ENCODE measurements at regions not wholly inside any gene's neighbourhood (a gene's known extent, or its start where the extent isn't known, plus 50 kb on each side); places are given as distances from the start of the nearest gene placed in this dataset.

GRCh38 chr17:70769956-70770355 lies 600.6 kb downstream of the KCNJ2 start:
- TF ChIP-seq CTCF (conservative IDR thresholded peaks at IDR 0.05; ENCODE audit: low read length) (no peak), EZH2phosphoT487 (IDR thresholded peaks at IDR 0.05; ENCODE audit: borderline replicate concordance) (no peak)
- Histone ChIP-seq H3K4me3 (ENCODE audit: low read length, poor library complexity, severe bottlenecking) (no peak overlapping the region), H3K9ac (ENCODE audit: low read depth, low read length, poor library complexity, severe bottlenecking) (no peak overlapping the region), H3K9me2 (replicated peaks; ENCODE audit: low read depth, low read length) (no peaks in the 10 kb centered on the region), H3K4me2 (ENCODE audit: low read depth, low read length, poor library complexity, severe bottlenecking) (no peak overlapping the region), H3K36me3 (ENCODE audit: insufficient read depth, low read length) (no peaks in the 10 kb centered on the region), H2AFZ (ENCODE audit: low read length) (no peak overlapping the region), H4K20me1 (ENCODE audit: insufficient read depth, low read length, poor library complexity, severe bottlenecking) (no peaks in the 10 kb centered on the region), H3K27me3 (ENCODE audit: insufficient read depth, low read length, poor library complexity, severe bottlenecking) (no peaks in the 10 kb centered on the region), H3F3A (ENCODE audit: low read depth) (no peaks in the 10 kb centered on the region), H3K9me3 (ENCODE audit: insufficient read depth, low read depth, low read length) (no peaks in the 10 kb centered on the region), H3K79me2 (ENCODE audit: insufficient read depth, low read length) (no peaks in the 10 kb centered on the region), H3K4me1 (ENCODE audit: insufficient read depth, low read length, poor library complexity, severe bottlenecking) (no peaks in the 10 kb centered on the region)

GRCh38 chr17:70771804-70772386 lies 602.6 kb downstream of the KCNJ2 start:
- Histone ChIP-seq H3K4me2 (ENCODE audit: low read depth, low read length, poor library complexity, severe bottlenecking) (no peak overlapping the region), H3K9me2 (replicated peaks; ENCODE audit: low read depth, low read length) (no peaks in the 10 kb centered on the region), H3F3A (ENCODE audit: low read depth) (no peaks in the 10 kb centered on the region), H3K4me3 (ENCODE audit: low read length, poor library complexity, severe bottlenecking) (no peak overlapping the region), H3K9ac (ENCODE audit: low read depth, low read length, poor library complexity, severe bottlenecking) (no peak overlapping the region), H3K27me3 (ENCODE audit: insufficient read depth, low read length, poor library complexity, severe bottlenecking) (no peaks in the 10 kb centered on the region), H3K4me1 (ENCODE audit: insufficient read depth, low read length, poor library complexity, severe bottlenecking) (no peaks in the 10 kb centered on the region), H3K79me2 (ENCODE audit: insufficient read depth, low read length) (no peaks in the 10 kb centered on the region), H4K20me1 (ENCODE audit: insufficient read depth, low read length, poor library complexity, severe bottlenecking) (no peaks in the 10 kb centered on the region), H3K36me3 (ENCODE audit: insufficient read depth, low read length) (no peaks in the 10 kb centered on the region), H2AFZ (ENCODE audit: low read length) (no peak overlapping the region), H3K9me3 (ENCODE audit: insufficient read depth, low read depth, low read length) (no peaks in the 10 kb centered on the region)
- TF ChIP-seq EZH2phosphoT487 (IDR thresholded peaks at IDR 0.05; ENCODE audit: borderline replicate concordance) (no peak), CTCF (conservative IDR thresholded peaks at IDR 0.05; ENCODE audit: low read length) (no peak)

DNA sequence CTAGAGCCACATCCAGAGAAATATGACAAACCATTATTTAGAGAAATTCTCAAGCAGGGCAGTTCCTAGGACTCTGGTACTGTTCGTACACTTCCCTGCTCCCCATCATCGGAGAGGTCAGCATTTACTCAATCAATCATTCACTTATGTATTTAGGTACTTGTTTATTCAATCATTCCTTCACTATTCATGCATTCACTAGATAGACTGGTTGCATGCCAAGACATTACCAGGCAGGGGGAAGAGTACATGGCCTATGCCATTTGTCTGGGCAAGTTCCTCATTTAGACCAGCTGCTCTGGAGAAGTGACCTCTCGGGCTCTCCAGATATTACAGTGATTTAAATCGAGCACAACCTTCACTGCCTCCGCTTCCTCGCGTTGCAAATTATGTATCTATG lies 603.4 kb downstream of the KCNJ2 start:
- H2AFZ ChIP-seq (ENCODE audit: low read length), result no peak overlapping the region
- H3K4me2 ChIP-seq (ENCODE audit: low read depth, low read length, poor library complexity, severe bottlenecking), result no peak overlapping the region
- TF ChIP-seq EZH2phosphoT487 (IDR thresholded peaks at IDR 0.05; ENCODE audit: borderline replicate concordance), result no peak
- no peak for TF ChIP-seq CTCF (conservative IDR thresholded peaks at IDR 0.05; ENCODE audit: low read length)
- H3K9me3 ChIP-seq (ENCODE audit: insufficient read depth, low read depth, low read length), result no peaks in the 10 kb centered on the region
- no peaks in the 10 kb centered on the region for H3F3A ChIP-seq (ENCODE audit: low read depth)
- no peaks in the 10 kb centered on the region for H4K20me1 ChIP-seq (ENCODE audit: insufficient read depth, low read length, poor library complexity, severe bottlenecking)
- no peak overlapping the region for H3K9ac ChIP-seq (ENCODE audit: low read depth, low read length, poor library complexity, severe bottlenecking)
- H3K9me2 ChIP-seq (replicated peaks; ENCODE audit: low read depth, low read length), result no peaks in the 10 kb centered on the region
- no peaks in the 10 kb centered on the region for H3K79me2 ChIP-seq (ENCODE audit: insufficient read depth, low read length)
- no peaks in the 10 kb centered on the region for H3K36me3 ChIP-seq (ENCODE audit: insufficient read depth, low read length)
- no peak overlapping the region for H3K4me3 ChIP-seq (ENCODE audit: low read length, poor library complexity, severe bottlenecking)
- H3K4me1 ChIP-seq (ENCODE audit: insufficient read depth, low read length, poor library complexity, severe bottlenecking), result no peaks in the 10 kb centered on the region
- no peaks in the 10 kb centered on the region for H3K27me3 ChIP-seq (ENCODE audit: insufficient read depth, low read length, poor library complexity, severe bottlenecking)

All from Loucy (cell line).